AG08396 (cell line): ENCODE measurements at regions not wholly inside any gene's neighbourhood (a gene's known extent, or its start where the extent isn't known, plus 50 kb on each side); places are given as distances from the start of the nearest gene placed in this dataset.
"Not testable (repeated sequence)": the region's sequence is repeated elsewhere in the genome, so short reads cannot be mapped to it uniquely, and the experiment has no call there.

Experiments
- DNase-seq: peaks from one replicate; pipeline ENCODE4 v3.0.0; 2012; ENCODE audit warnings: low spot score, mixed read lengths

- no peak for DNase-seq
Observed at GRCh38 chr6:128736780-128737179, 146.2 kb upstream of the LAMA2 start.

- peak; percentile 38 for DNase-seq
Observed at GRCh38 chr6:128731249-128732165, 151.4 kb upstream of the LAMA2 start.

GRCh38 chr6:128727500-128727899, 155.4 kb upstream of the LAMA2 start:
- no peak for DNase-seq

GRCh38 chr6:128725271-128726233, 157.4 kb upstream of the LAMA2 start:
- DNase-seq = peak; percentile 32

- no peak for DNase-seq
Observed at GRCh38 chr6:128724738-128725137, 158.2 kb upstream of the LAMA2 start.

- DNase-seq = no peak
Observed at GRCh38 chr6:128723667-128724066, 159.3 kb upstream of the LAMA2 start.

- no peak for DNase-seq
Observed at GRCh38 chr6:128720891-128721290, 162.0 kb upstream of the LAMA2 start.

GRCh38 chr6:128719786-128720185, 163.2 kb upstream of the LAMA2 start:
- no peak for DNase-seq

- peak; percentile 32 for DNase-seq
Observed at GRCh38 chr6:128713461-128713860, 169.5 kb upstream of the LAMA2 start.

GRCh38 chr6:128712898-128713297, 170.0 kb upstream of the LAMA2 start:
- DNase-seq = no peak

- DNase-seq = no peak
Observed at GRCh38 chr6:128711149-128711548, 171.8 kb upstream of the LAMA2 start.

GRCh38 chr6:128710315-128710714, 172.6 kb upstream of the LAMA2 start:
- no peak for DNase-seq

- no peak for DNase-seq
Observed at GRCh38 chr6:128704601-128705000, 178.3 kb upstream of the LAMA2 start.

- not testable (repeated sequence) for DNase-seq
Observed at GRCh38 chr6:128703794-128704193, 179.1 kb upstream of the LAMA2 start.

- DNase-seq = peak; percentile 47
Observed at GRCh38 chr6:128696691-128697689, 176.6 kb upstream of the PTPRK start.

GRCh38 chr6:128694303-128695009, 174.1 kb upstream of the PTPRK start:
- no peak for DNase-seq

GRCh38 chr6:128690063-128690462, 169.7 kb upstream of the PTPRK start:
- DNase-seq = no peak

GRCh38 chr6:128686084-128686483, 165.7 kb upstream of the PTPRK start:
- no peak for DNase-seq

GRCh38 chr6:128676456-128676855, 156.1 kb upstream of the PTPRK start:
- DNase-seq = no peak

- no peak for DNase-seq
Observed at GRCh38 chr6:128672023-128672422, 151.6 kb upstream of the PTPRK start.

- DNase-seq = no peak
Observed at GRCh38 chr6:128667339-128667858, 147.0 kb upstream of the PTPRK start.
